AG09309 (cell line): ENCODE measurements at regions not wholly inside any gene's neighbourhood (a gene's known extent, or its start where the extent isn't known, plus 50 kb on each side); places are given as distances from the start of the nearest gene placed in this dataset.

Source experiments
- DNase-seq: peaks from one replicate; pipeline ENCODE4 v3.0.0-alpha.2; 2010; ENCODE audit warnings: low read depth
- H3K4me3 ChIP-seq: 2 replicates; pipeline ENCODE4 v1.5.1; 2011; ENCODE audit warnings: mild to moderate bottlenecking, low read depth, low read length, moderate library complexity; ENCODE audit not compliant: control insufficient read depth
- CTCF ChIP-seq: IDR thresholded peaks from 2 replicates; pipeline ENCODE4 v1.5.1; 2011; ENCODE audit warnings: mild to moderate bottlenecking, low read depth, low read length, inconsistent platforms; ENCODE audit not compliant: insufficient read depth, control insufficient read depth; ENCODE audit errors: missing control alignments

GRCh38 chr5:158155811-158156505 lies 297.0 kb upstream of the CLINT1 start:
- H3K4me3 ChIP-seq, result no peak overlapping the region
- TF ChIP-seq CTCF, result no peak
- DNase-seq, result no peak

- H3K4me3 ChIP-seq, result no peak overlapping the region
- no peak for DNase-seq
- no peak for TF ChIP-seq CTCF
Observed at GRCh38 chr5:158155067-158155466, 296.1 kb upstream of the CLINT1 start.

GRCh38 chr5:158154226-158155005 lies 295.5 kb upstream of the CLINT1 start:
- no peak for TF ChIP-seq CTCF
- peak; percentile 86 for DNase-seq
- no peak overlapping the region for H3K4me3 ChIP-seq

GRCh38 chr5:158153508-158153907 lies 294.6 kb upstream of the CLINT1 start:
- no peak for TF ChIP-seq CTCF
- H3K4me3 ChIP-seq, result no peak overlapping the region
- no peak for DNase-seq

GRCh38 chr5:158152136-158152535 lies 293.2 kb upstream of the CLINT1 start:
- no peak for TF ChIP-seq CTCF
- no peak overlapping the region for H3K4me3 ChIP-seq
- no peak for DNase-seq

GRCh38 chr5:158147227-158147626 lies 288.3 kb upstream of the CLINT1 start:
- TF ChIP-seq CTCF, result no peak
- no peak overlapping the region for H3K4me3 ChIP-seq
- DNase-seq, result no peak
